ENCODE measurements at regions not wholly inside any gene's neighbourhood (a gene's known extent, or its start where the extent isn't known, plus 50 kb on each side); places are given as distances from the start of the nearest gene placed in this dataset.
A peak's percentile ranks its signal among the peaks of the same experiment; 100 is the strongest.

GRCh38 chr14:25628390-25628789 is 578.4 kb upstream of the STXBP6 start:
- H2BK5ac ChIP-seq (ENCODE audit: insufficient read length, low read length), result no peak overlapping the region
- 0 out of 3 replicates have a peak, but pooled peaks have one; percentile 15 for TF ChIP-seq CTCF (conservative IDR thresholded peaks at IDR 0.05)
- no peak overlapping the region for H4K91ac ChIP-seq (ENCODE audit: insufficient read length, low read depth, low read length)
- no CpG with 5 or more reads among the region's 2 CpGs for WGBS (ENCODE audit: extremely low coverage, insufficient read length, low lambda C conversion rate)
- H3K9me3 Mint-ChIP-seq, result peaks cover 0 to 2% of the 10 kb centered on the region in 2 experiments; a peak in 1 of 5 replicates
- H3K23ac ChIP-seq (ENCODE audit: insufficient read length, low read depth, low read length), result no peak overlapping the region
- no peaks in the 10 kb centered on the region for H3K23me2 ChIP-seq (ENCODE audit: insufficient read length, low read depth, low read length, poor library complexity, severe bottlenecking)
- no peaks in the 10 kb centered on the region for H3K4me1 Mint-ChIP-seq
- H3K56ac ChIP-seq (ENCODE audit: insufficient read length, low read depth, low read length), result no peak overlapping the region
- H3K4me3 Mint-ChIP-seq, result no peak overlapping the region
- H3K79me1 ChIP-seq (ENCODE audit: insufficient read depth, low read depth, low read length, poor library complexity, severe bottlenecking), result no peaks in the 10 kb centered on the region
- H3K36me3 Mint-ChIP-seq (ENCODE audit: insufficient read depth in 1 of 3, low read depth in 3 of 3), result no peaks in the 10 kb centered on the region; a peak in 1 of 7 replicates
- H3K27ac Mint-ChIP-seq, result peak overlapping the region in 1 of 3 experiments; percentile 60; a peak in 2 of 7 replicates
- no peak overlapping the region for H3K18ac ChIP-seq (ENCODE audit: insufficient read length, low read depth, low read length)
- no peaks in the 10 kb centered on the region for H3K27me3 Mint-ChIP-seq (ENCODE audit: low read depth)
- no peak overlapping the region for H3T11ph ChIP-seq (ENCODE audit: low read length)
- H4K8ac ChIP-seq (replicated peaks; ENCODE audit: insufficient read length, low read depth, low read length), result no peak overlapping the region
- H2AK5ac ChIP-seq (ENCODE audit: insufficient read length, low read length), result no peak overlapping the region
- no peak overlapping the region for H2BK12ac ChIP-seq (ENCODE audit: insufficient read length, low read depth, low read length)
- no peak overlapping the region for H3K14ac ChIP-seq (ENCODE audit: insufficient read depth, low read length)
- H3K9me3 ChIP-seq (ENCODE audit: control insufficient read depth, low read depth, low read length), result no peaks in the 10 kb centered on the region
- H3K4me1 ChIP-seq (ENCODE audit: insufficient read depth, low read length), result no peaks in the 10 kb centered on the region; the same call in 1 of the 2 replicates
- H2BK20ac ChIP-seq (ENCODE audit: low read depth, low read length, poor library complexity, severe bottlenecking), result no peak overlapping the region
- no peaks in the 10 kb centered on the region for H3K79me2 ChIP-seq (ENCODE audit: insufficient read depth, low read length)
- no peak overlapping the region for H3K4me2 ChIP-seq (ENCODE audit: insufficient read depth, insufficient read length, low read length)
- H3K27me3 ChIP-seq (ENCODE audit: insufficient read depth, low read length), result no peaks in the 10 kb centered on the region
- no peak overlapping the region for H2AFZ ChIP-seq (ENCODE audit: low read length)
- no peak overlapping the region for H3K4ac ChIP-seq (ENCODE audit: low read depth, low read length)
- no peaks in the 10 kb centered on the region for H4K20me1 ChIP-seq (ENCODE audit: control insufficient read depth, insufficient read depth, insufficient read length)
- no peak overlapping the region for H2BK15ac ChIP-seq (ENCODE audit: low read depth, low read length)
- H2BK120ac ChIP-seq (ENCODE audit: low read depth, low read length, poor library complexity, severe bottlenecking), result no peak overlapping the region
- H3K27ac ChIP-seq (ENCODE audit: insufficient read length, low read depth, low read length), result no peak overlapping the region
- H4K5ac ChIP-seq (ENCODE audit: insufficient read length, low read depth, low read length), result no peak overlapping the region
- H3K9ac ChIP-seq (ENCODE audit: extremely low read depth, insufficient read length, low read length), result no peak overlapping the region
- DNase-seq, result no peak
